ENCODE measurements at regions not wholly inside any gene's neighbourhood (a gene's known extent, or its start where the extent isn't known, plus 50 kb on each side); places are given as distances from the start of the nearest gene placed in this dataset.

DNA sequence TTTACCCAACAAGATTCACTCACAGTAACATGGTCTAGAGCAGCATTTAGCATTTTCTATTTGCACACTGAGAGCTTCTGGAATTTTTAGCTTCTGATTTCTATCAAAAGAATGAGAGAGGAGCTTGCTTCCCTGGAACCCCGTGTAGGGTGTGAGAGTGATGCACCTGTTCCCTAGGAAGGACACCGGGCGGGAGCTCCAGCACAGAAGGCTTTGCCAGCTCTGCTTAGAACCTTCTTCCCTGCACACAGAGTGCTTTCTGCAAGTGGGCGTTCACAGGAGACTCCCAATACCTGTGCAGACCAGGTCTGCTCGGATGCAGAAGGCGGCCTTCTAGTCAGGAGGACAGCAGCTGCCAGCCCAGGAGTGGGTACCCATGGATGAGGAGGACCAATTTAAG, 217.3 kb downstream of the TBXT start:
- no peak overlapping the region for H3K27ac ChIP-seq (ENCODE audit: low read depth, low read length, poor library complexity, severe bottlenecking)
- POLR2A ChIA-PET (ENCODE audit: low non-redundant PET): no interaction called here
- TF ChIP-seq EZH2 (IDR thresholded peaks at IDR 0.05; ENCODE audit: borderline replicate concordance, low read depth, low read length, poor library complexity, severe bottlenecking) (no peak), CTCF (conservative IDR thresholded peaks at IDR 0.05; ENCODE audit: low read depth, low read length) (no peak)
- intact Hi-C loops (cut with micrococcal nuclease; ENCODE audit: unreplicated experiment): no loop called here
- no peak for DNase-seq (ENCODE audit: low spot score)
- CTCF ChIA-PET: no interaction called here
- no TSS peak for BruUV-seq (replicated peaks)
- no peaks in the 10 kb centered on the region for H3K27me3 ChIP-seq (replicated peaks; ENCODE audit: insufficient read depth, low read depth, low read length, poor library complexity)
- H3K4me3 ChIP-seq (ENCODE audit: low read depth, low read length, poor library complexity, severe bottlenecking): no peak overlapping the region
- no peaks in the 10 kb centered on the region for H3K4me1 ChIP-seq (ENCODE audit: insufficient read depth, low read length, poor library complexity, severe bottlenecking)
- no peaks in the 10 kb centered on the region for H3K9me3 ChIP-seq (ENCODE audit: low read depth, low read length, poor library complexity, severe bottlenecking)
- no peaks in the 10 kb centered on the region for H3K36me3 ChIP-seq (ENCODE audit: insufficient read depth, low read length, poor library complexity, severe bottlenecking)

DNA sequence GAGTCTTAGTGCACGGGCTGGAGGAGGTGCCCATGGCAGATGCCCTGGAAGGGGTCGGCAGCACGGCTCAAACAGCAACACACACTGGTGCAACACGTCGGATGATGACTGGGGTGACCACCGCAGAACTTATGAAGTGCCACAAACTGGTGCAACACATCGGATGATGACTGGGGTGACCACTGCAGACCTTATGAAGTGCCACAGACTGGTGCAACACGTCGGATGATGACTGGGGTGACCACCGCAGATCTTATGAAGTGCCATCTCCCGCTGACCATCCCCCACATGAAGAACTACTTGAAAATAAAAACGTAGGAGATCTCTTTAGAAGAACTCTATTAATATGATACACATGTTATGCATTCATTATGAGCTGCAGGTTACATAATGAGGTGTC, 218.3 kb downstream of the TBXT start:
- Histone ChIP-seq H3K4me1 (ENCODE audit: insufficient read depth, low read length, poor library complexity, severe bottlenecking) (no peaks in the 10 kb centered on the region), H3K27me3 (replicated peaks; ENCODE audit: insufficient read depth, low read depth, low read length, poor library complexity) (no peaks in the 10 kb centered on the region), H3K4me3 (ENCODE audit: low read depth, low read length, poor library complexity, severe bottlenecking) (no peak overlapping the region), H3K36me3 (ENCODE audit: insufficient read depth, low read length, poor library complexity, severe bottlenecking) (no peaks in the 10 kb centered on the region), H3K27ac (ENCODE audit: low read depth, low read length, poor library complexity, severe bottlenecking) (no peak overlapping the region), H3K9me3 (ENCODE audit: low read depth, low read length, poor library complexity, severe bottlenecking) (no peaks in the 10 kb centered on the region)
- TF ChIP-seq EZH2 (IDR thresholded peaks at IDR 0.05; ENCODE audit: borderline replicate concordance, low read depth, low read length, poor library complexity, severe bottlenecking): no peak
- no peak for TF ChIP-seq CTCF (conservative IDR thresholded peaks at IDR 0.05; ENCODE audit: low read depth, low read length)
- ChIA-PET POLR2A (ENCODE audit: low non-redundant PET) (no interaction called here), CTCF (no interaction called here)
- no TSS peak for BruUV-seq (replicated peaks)
- intact Hi-C loops (cut with micrococcal nuclease; ENCODE audit: unreplicated experiment): no loop called here
- DNase-seq (ENCODE audit: low spot score): no peak

DNA sequence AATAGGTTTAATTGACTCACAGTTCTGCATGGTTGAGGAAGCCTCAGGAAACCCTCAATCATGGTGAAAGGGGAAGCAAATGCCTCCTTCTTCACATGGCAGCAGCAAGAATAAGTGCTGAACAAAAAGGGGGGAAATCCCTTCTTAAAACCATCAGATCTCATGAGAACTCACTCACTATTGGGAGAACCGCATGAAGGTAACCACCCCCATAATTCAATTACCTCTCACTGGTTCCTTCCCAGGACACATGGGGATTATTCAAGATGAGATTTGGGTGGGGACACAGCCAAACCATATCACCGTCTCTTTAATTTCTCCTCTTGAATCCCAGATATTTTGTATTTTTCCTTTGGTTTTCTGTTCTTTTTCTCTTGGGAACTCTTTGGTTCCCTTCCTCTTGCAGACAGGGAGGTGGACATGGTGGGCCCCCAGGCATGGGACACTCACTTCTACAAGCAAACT, 223.6 kb downstream of the TBXT start:
- no TSS peak for BruUV-seq (replicated peaks)
- no peak for TF ChIP-seq CTCF (conservative IDR thresholded peaks at IDR 0.05; ENCODE audit: low read depth, low read length)
- no peak for TF ChIP-seq EZH2 (IDR thresholded peaks at IDR 0.05; ENCODE audit: borderline replicate concordance, low read depth, low read length, poor library complexity, severe bottlenecking)
- ChIA-PET CTCF (no interaction called here), POLR2A (ENCODE audit: low non-redundant PET) (no interaction called here)
- Histone ChIP-seq H3K4me1 (ENCODE audit: insufficient read depth, low read length, poor library complexity, severe bottlenecking) (no peaks in the 10 kb centered on the region), H3K9me3 (ENCODE audit: low read depth, low read length, poor library complexity, severe bottlenecking) (no peaks in the 10 kb centered on the region), H3K27me3 (replicated peaks; ENCODE audit: insufficient read depth, low read depth, low read length, poor library complexity) (no peaks in the 10 kb centered on the region), H3K36me3 (ENCODE audit: insufficient read depth, low read length, poor library complexity, severe bottlenecking) (no peaks in the 10 kb centered on the region), H3K27ac (ENCODE audit: low read depth, low read length, poor library complexity, severe bottlenecking) (no peak overlapping the region), H3K4me3 (ENCODE audit: low read depth, low read length, poor library complexity, severe bottlenecking) (no peak overlapping the region)
- intact Hi-C loops (cut with micrococcal nuclease; ENCODE audit: unreplicated experiment): no loop called here
- DNase-seq (ENCODE audit: low spot score): no peak

Data from A673 (cell line).